HG02885 (cell line): ENCODE measurements at regions not wholly inside any gene's neighbourhood (a gene's known extent, or its start where the extent isn't known, plus 50 kb on each side); places are given as distances from the start of the nearest gene placed in this dataset.
A peak's percentile ranks its signal among the peaks of the same experiment; 100 is the strongest.

Experiments
- ATAC-seq: cut with Tn5 transposase; IDR thresholded peaks from one replicate; pipeline ENCODE4 v1.9.1; 2021; ENCODE audit warnings: mild to moderate bottlenecking; ENCODE audit not compliant: unreplicated experiment, poor library complexity

DNA sequence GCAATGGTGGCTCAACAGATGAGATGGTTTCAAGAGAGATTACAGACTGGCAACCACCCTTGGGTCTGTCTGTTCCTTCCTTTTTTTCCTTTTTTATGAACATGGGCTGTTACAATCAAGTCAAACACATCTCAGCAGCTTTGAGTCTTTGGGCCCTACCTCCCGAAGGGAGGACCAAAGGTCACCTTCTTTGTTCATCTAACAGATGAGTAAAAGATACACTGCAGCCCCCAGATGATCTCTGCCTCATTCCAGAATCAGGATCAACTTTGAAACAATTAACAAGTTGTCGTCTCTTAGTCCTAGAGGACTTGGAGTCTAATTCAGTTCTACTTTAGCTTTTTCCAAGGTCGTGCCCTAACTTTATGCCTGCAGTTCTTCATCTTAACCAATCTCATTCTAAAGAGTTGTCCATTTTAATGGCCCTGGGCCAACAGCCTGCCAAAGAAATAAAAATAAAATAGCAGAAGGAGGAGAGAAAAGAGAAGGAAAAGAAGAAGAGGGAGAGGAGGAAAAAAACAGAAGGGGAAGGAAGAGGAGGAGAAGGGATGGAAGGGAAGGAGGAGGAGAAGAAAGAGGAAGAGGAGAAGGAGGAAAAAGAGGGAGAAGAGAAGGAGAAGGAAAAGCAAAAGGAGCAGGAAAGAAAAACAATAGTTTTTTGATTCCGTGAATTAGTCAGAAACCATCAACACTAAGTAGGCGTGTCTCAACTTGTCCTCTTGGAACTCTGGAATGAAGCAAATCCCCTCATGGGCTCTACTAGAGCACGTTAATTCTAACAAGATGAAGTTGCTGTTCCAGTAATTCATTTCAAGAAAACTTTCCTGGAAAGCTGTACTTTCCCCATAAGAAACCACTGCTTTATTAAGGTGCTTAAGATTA, 281.2 kb downstream of the FOXO1 start:
- ATAC-seq = no peak

DNA sequence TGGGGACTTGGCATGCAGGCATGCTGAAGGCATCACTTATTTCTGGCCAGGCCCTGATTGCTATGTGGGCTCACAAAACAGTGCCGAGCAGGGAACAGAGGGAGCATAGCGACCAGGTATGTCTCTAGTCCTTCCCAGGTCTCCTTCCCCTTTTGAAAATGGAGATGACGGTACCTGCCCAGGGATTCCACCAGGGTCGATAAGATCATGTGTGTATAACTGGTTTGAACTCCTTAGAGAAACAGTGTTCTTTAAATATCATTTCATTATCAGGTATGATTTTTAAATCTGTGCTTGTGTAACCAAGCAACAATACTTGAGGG, 280.6 kb downstream of the FOXO1 start:
- no peak for ATAC-seq

DNA sequence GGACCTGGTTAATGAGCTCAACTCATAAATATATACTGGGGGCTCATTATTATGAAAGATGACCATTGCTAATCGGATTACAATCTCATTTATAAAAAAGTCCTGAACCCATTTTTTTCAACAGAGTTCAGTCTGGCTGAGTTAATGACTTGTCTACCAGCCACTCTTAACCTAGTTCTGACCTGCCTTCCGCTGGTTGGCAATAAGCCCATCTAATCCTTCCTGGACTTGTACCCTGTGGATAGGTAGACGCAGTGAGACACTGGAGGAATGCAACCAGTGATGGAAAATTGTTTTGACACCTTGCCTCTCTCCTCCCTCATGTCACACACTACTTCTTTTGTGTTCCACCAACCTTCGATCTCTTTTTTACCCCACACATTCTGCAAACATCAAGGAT, 279.9 kb downstream of the FOXO1 start:
- no peak for ATAC-seq

GRCh38 chr13:40387775-40388174, 278.7 kb downstream of the FOXO1 start:
- no peak for ATAC-seq

- peak; percentile 99 for ATAC-seq
These were observed 277.8 kb downstream of the FOXO1 start for GRCh38 chr13:40388617-40389016.

DNA sequence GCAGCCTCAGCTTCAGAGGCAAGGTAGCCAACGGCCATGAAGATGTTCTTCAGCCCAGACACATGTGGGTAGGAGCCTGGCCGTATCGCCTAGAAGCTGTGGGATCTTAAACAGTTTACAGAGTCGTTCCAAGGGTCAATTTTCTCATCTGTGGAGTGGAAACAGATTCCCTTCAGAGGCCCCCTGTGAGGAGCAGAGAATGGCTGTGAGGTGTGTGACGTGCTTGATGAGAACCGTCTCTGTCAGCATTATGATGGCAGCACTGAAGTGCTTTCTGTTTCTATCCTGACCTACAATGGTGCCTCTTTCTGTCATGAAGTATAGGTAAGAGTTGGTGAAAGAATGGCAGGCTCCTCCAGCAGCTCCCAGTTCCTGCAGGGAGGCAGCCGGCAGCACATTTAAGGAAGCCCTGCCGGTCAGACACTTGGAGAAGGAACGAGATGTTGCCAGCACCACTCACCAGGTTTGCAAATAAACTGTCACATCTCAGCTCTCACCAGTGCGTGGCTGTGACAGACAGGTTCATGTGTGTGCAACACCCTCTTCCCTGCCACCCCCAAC, 277.3 kb downstream of the FOXO1 start:
- ATAC-seq = peak; percentile 50

DNA sequence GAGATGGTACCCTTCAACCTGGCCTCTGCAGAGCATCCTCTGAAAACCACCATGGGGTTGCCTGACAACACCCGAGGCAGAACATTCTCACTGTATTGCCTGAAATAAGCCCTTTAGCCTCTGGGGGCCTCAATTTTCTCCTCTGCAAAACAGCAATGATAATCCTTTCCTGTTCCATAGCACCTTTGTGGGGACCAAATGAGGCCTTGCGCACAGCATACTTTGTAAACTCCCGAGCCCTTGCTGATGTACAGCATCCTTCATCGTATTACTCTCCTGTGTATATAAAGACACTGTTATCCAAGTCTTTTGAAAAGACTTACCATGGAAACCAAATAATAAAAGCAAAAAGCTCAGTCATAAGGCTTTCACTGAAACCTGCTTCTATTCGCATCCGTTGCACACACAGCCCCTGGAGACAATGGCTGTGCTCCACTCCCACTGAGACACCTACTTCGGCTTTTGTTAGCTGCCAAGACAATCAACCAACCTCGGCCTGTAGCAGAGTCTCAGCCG, 276.0 kb downstream of the FOXO1 start:
- no peak for ATAC-seq

GRCh38 chr13:40391788-40392187, 274.7 kb downstream of the FOXO1 start:
- ATAC-seq = no peak

DNA sequence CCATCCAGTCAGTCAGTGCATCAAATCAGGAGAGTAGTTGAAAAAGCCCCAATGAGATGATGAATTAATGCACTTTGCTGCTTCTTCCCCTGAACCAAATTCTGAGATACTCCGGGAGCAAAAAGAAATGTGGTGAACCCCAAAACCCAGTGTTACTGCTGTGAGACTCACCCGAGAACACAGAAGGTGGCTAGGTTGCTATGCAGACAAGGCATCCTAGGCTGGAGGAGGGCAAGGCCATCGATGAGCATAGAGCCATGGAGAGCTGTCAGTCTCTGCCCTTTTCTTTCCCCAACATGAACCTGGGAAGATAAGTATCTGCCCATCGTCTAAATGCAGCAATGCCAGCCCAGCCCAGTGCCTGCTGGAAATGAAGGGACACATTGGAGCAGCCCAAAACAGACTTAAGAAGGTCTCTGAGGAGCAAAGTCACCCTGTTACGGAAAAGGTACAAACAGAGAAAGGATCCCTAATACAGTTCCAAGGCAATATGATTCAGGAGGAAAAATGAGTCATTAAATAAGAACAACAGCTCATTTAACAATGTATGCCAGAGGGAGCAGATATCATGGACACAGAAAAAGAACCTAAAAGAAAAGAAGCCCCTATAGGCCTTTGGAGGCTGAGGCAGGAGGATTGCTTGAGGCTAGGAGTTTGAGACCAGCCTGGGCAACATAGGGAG, 272.0 kb downstream of the FOXO1 start:
- no peak for ATAC-seq

- no peak for ATAC-seq
These were observed 268.4 kb downstream of the FOXO1 start for GRCh38 chr13:40398065-40398464.

- no peak for ATAC-seq
These were observed 266.7 kb downstream of the FOXO1 start for GRCh38 chr13:40399756-40400155.

GRCh38 chr13:40401911-40402776, 264.3 kb downstream of the FOXO1 start:
- peak; percentile 98 for ATAC-seq

DNA sequence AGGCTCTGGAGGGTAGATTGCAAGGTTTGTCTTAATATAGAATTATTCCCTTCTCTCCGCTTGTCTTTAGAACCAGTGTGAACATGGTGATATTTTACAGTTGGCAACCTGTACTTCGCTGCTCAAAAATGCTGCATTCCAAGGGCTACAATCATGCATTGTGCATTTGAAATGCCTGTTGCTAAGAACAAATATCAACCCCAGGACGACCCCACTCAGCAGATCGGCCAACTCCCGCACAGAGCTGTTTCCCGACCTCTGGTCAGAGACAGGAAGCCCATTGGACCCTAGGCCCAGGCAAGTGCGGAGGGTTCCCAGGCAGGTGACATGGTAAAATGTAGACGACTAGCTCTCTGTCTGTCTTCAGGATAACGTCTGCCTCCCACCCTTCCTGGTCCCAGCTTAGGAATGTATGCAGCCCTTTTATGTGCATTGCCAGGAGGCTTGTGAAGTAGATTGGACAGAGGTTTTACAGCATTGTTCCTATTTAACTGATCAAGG, 263.5 kb downstream of the FOXO1 start:
- no peak for ATAC-seq

GRCh38 chr13:40403509-40404241, 262.8 kb downstream of the FOXO1 start:
- ATAC-seq = no peak

- ATAC-seq = no peak
These were observed 262.0 kb downstream of the FOXO1 start for GRCh38 chr13:40404407-40404806.

DNA sequence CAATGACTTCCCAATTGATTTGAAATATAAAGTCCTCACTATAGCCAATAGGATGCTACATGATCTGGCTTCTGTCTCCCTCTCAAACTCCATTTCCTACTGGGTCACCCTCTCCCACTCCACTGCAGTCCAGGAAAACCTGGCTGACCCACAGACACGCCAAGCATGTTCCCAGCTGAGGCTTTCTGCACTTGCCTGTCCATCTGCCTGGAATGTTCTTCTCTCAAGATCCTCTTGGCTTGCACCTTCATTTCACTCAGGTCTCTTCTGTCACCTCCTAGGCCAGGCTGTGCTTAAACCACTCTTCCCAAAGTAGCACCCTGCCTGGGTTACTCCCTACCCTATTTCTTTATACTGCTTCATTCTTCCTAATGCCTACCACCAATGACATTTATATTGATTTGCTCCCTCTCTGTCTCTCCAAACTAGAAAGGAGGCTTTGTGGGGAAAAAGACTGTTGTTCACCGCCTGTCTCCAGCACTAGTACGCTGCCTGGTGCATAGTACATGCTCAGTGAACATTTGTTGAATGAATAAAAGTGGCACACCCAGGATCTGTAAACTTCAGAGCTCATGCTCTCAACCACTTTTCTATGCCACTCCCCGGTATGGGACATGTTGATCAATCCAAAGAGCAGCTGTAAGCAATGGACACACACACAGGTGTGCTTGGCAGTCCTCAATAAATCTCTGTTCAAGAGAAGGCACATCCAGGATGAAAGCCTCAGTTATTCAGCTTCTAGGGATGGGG, 261.3 kb downstream of the FOXO1 start:
- no peak for ATAC-seq

GRCh38 chr13:40406405-40407120, 259.9 kb downstream of the FOXO1 start:
- ATAC-seq = no peak

DNA sequence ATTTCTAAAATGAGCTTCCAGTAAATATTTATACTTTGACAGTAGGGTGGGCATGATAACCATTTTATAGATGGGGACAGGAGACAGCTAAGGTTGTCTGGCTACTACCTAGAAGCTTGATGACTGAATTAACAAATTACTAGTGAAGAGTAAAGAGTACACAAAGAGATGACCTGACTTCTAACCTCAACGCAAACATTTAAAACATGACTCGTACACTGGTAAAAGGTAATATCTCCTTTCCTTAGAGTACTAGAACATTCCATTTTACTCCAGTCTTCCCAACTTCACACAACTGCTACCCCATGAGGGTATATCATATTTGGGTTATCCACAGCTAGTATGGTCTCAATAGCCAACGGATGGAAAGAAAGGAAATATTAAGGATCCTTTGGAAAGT, 258.9 kb downstream of the FOXO1 start:
- no peak for ATAC-seq
